ENCODE measurements at regions not wholly inside any gene's neighbourhood (a gene's known extent, or its start where the extent isn't known, plus 50 kb on each side); places are given as distances from the start of the nearest gene placed in this dataset.

DNA sequence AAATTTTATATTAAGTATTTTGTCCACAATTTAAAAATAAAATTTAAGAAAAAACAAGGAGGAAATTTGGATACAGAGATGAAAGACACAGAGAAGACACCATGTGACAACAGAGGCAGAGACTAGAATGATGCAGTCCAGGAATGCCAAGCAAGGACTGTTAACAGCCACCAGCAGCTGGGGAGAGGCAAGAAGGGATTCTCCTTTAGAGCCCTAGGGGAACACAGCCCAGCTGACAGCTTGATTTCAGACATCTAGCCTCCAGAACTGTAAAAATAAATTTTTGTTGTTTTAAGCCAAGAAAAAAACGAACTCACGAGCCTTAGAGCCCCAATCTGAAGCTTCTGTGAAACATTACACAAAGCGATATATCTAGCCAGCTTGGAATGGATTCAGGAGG lies 198.5 kb downstream of the ZNF648 start:
- DNase-seq (ENCODE audit: low read depth in 2 of 2), result no peak

DNA sequence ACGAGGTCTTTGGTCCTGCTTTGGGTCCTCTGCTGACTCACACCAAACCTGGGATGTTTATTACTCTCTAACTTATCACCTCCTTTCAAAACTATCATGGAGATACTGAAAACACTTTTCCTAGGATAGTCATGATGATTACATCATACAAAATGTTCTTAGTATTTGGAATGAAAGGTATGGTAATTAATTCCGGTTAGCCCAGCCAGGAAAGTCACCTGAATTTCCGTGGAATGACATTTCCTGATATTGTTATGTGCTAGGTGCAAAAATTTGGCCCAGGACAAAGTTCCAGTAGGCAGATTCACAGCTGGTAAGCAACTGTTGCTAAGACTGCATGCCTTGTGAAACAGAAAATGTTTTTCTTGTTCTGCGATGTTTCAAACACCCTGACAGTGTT lies 203.4 kb downstream of the ZNF648 start:
- DNase-seq (ENCODE audit: low read depth in 2 of 2), result no peak

Measured in stimulated activated CD4-positive, alpha-beta T cell treated with anti-CD3 and anti-CD28 coated beads, Interleukin-12 subunit alpha, Interleukin-12 subunit beta, amount 100 ng/mL, for 24 hours (primary cell).